Body of pancreas (tissue), 4 donors: ENCODE measurements at regions not wholly inside any gene's neighbourhood (a gene's known extent, or its start where the extent isn't known, plus 50 kb on each side); places are given as distances from the start of the nearest gene placed in this dataset.

Experiments
- CTCF ChIP-seq, 7 experiments: fragments of 450-650 bp in 4 of 7; fragments of 200-600 bp in 3 of 7; sonication (generic) in 3 of 7; IDR thresholded peaks; one replicate each; pipeline ENCODE4 v1.5.1; 2016 to 2019; ENCODE audit warnings: antibody characterized with exemption in 7 of 7
- POLR2A ChIP-seq, 3 donors: fragments of 450-650 bp; IDR thresholded peaks; one replicate each; pipeline ENCODE4 v1.6.1; 2016; ENCODE audit warnings: antibody characterized with exemption in 3 of 3, mild to moderate bottlenecking in 2 of 3

GRCh38 chr9:16138561-16139491 is 586.0 kb downstream of the CCDC171 start:
- TF ChIP-seq POLR2A (IDR thresholded peaks at IDR 0.05) = no peak
- no peak for TF ChIP-seq CTCF (IDR thresholded peaks at IDR 0.05)
